DLD1 (cell line): ENCODE measurements at regions not wholly inside any gene's neighbourhood (a gene's known extent, or its start where the extent isn't known, plus 50 kb on each side); places are given as distances from the start of the nearest gene placed in this dataset.

Experiments
- in situ Hi-C: cut with HindIII; loops from 2 replicates; pipeline ENCODE4 v1.10.0; 2017; ENCODE audit warnings: low sequenced_read_pairs

DNA sequence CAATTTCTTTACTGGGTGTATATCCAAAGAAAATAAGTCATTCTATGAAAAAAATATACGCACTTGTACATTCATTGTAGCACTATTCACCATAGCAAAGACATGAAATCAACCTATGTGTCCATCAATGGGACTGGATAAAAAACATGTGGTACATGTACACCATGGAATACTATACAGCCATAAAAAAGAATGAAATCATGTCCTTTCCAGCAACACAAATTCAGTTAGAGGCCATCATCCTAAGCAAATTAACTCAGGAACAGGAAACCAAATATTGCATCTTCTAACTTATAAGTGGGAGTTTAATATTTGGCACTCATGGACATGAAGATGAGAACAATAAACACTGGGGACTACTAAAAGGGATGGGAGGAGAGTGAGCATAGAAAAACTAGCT lies 325.7 kb downstream of the TGFB2 start:
- in situ Hi-C loops, result no loop called here

DNA sequence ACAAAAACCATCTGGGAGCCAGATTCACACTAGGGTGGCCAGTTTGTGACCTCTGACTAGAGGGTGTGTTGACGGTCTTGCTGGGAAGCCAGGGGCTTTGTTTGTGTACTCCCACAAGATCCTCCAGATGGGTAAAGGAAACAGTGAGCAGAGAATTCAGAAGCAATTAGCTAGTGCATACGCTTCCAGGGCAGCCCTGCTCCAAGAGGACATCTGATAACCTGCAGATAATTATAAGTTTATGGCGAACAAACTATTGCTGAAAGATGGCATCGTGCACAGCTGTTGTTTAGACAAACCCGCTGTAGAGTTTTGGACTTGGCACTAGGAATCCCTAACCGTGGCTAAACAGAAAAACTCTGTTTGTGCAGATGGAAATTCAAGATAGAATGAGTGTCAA lies 326.4 kb downstream of the TGFB2 start:
- in situ Hi-C loops, result no loop called here

DNA sequence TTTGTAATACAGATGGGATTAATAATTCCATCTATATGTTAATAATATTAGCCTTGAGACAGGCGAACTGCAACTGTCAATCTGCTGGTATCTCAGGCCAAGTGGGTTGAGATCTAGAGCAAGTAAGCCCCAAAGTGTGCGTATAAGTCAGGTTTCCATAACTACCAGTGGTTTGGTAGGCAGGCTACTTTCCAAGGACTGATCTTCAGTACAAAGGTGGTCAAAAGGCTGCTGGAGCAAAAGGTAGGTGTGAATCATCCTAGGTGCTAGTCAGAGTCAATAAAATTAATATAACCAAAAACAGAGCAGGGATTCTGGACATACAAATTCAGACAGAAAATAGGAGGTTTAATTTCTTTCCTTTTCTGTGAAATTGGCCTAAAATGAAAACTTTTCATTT lies 328.0 kb downstream of the TGFB2 start:
- in situ Hi-C loops, result no loop called here

DNA sequence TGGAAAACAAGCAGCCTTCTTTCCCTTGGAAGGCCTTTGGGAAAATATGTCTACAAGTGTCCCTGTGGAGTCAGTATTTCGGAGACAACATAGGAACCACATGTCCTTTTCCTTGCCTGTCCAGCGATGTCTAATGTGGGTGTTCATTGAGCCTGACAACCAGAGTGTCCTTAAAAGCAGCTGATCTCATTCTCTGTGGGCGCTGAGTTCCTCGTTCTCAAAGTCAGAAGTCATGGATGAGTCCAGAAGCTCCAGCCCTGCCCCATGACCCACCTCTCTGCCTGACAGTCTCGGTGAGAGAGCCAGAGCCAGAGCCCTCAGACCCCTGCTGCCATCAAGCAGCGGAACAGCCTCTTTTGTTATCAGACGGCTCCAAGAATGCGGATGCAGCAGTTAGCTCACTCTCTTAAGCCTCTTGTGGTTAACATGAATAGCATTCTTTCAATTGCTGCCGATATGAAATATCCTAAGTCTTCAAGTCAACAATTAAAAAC lies 329.2 kb downstream of the TGFB2 start:
- in situ Hi-C loops, result no loop called here

DNA sequence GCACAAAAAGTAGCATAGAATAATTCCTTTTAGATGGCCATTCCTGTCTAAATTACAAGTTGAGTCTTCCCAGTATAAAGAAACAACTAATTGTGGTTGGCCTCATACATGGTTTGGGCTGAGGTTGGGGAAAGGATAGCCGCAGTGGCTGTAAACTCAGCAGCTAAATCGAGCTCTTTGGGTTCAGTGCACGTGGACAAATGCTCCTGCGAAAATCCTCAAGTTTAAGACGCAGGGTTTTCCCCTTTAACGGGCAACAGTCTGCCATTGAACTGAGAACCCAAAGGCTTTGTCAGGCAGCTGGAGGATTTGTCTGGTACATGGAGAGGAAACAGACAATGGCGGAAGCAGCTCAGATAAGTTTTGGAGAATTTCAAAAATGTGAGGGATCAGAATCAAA lies 331.9 kb downstream of the TGFB2 start:
- in situ Hi-C loops, result no loop called here

DNA sequence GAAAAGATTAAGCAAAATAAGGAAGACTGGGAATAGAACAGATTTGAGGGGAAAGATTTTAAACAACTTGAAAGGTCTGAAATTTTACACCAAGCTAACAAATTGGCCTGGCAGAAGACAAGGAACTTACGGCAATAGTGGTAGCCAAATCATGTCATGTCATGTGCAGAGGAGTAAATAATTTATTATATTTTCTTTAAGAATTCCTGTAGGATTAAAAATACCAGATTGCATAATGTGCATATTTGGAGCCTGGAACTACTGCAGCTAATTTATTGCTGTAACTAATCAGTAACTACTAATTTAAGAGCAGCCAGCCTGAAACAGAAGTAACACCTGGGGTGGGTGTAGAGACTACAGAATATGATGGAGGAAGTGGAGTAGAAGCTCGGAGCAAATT lies 334.3 kb downstream of the TGFB2 start:
- in situ Hi-C loops, result no loop called here

DNA sequence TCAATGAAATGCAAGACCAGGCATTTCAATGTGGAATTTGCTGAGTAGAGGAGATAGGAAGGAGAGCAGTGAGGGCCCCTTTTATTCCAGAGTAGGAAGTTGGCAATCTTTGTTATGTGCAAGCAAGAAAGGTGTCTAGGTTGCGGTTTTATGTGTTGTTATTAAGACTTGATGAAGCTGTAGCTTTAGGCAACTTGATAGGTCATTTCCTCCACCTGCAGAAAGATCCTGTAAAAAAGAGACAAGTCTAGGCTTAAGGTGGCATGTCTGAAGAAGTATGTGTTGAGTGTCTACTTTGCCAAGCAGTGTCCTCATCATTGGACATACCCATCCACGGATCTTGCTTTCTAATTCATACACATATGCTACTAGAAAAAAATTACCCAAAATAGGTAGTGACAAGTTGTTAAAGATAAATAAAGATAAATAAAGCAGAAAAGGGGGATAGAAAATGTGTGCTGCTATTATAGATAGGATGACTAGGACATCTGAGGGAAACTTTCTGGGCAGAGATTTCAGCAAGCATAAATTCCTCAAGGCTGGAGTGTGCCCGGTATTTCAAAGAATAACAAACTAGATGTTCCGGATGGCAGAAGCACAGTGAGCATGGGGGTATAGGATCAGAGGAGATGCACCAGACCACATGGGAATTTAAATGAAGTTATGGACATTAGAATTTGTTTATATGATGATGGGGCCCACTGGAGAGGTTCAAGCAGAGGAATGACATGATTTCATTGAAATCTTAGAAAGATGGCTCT lies 335.0 kb downstream of the TGFB2 start:
- in situ Hi-C loops, result no loop called here

DNA sequence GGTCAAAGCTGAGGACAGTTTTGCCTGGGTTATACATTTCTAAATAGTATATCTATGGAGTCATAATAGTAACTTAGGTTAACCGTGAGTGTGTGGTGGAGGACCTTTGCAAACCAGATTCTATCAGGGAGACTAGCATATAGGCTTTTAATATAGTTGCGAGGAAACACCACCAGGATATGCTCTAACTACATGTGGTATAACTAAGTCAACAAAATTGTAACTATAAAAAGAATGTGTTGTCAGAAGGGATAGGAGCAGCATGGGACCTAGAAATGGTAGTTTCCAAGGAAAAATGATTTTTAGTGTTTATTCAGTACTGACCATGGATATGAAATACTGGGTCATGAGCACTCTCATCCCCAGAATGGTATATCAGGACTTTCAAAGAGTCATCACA lies 338.1 kb downstream of the TGFB2 start:
- in situ Hi-C loops, result no loop called here

DNA sequence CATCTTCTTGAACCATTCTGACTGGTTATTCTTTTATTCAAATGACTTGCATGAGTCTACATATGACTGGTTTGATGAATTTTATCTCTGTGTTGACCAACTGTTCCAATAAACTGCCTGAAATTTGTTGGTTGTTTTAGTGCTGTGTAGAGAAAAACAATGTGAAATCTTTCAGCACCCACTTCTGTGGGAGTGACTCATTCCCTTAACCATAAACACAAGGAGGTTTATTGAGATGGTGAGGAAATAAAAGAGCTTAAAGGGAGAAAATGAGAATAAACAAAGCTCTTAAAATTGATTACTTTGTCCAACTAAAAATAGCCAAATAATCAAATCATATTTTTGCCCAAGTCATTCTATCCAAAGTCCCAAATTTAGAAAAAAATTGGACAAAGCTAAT lies 341.1 kb downstream of the TGFB2 start:
- in situ Hi-C loops, result no loop called here

DNA sequence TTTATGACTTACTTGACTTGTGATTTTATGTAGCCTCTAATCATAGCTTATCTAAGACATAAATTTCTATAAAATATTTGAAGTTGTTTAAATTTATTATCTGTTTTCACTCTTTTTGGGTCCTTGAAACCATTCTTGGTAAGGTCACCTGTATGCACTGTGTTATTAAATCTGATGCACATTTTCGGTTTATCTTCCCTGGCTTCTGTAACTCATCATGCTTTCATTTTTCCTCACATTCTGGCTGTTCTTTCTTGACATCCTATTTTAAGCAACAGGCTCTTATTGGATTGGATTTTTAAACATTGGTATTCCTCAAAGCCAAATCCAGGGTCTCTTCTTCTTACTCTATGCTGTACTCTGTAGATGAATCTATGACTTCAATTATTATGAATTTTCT lies 341.6 kb downstream of the TGFB2 start:
- in situ Hi-C loops, result no loop called here

DNA sequence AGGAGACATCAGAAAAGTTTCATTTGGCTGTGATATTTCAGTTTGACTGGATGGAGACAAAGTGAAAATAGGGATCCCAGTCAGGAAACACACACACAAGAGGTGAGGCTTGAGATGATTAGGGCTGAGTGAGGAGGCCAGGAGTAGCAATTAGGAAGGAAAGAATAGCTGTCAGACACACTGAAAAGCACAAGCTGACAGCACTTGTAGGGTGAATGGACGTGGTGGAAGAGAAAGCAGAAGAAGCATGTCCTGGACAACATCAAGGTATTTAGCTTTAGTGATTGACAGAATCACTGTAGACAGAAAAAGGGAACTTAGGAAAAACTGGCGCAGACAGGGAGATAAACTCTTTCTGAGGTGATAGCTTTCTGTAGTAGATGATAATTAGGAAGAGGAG lies 347.7 kb downstream of the TGFB2 start:
- in situ Hi-C loops, result no loop called here

DNA sequence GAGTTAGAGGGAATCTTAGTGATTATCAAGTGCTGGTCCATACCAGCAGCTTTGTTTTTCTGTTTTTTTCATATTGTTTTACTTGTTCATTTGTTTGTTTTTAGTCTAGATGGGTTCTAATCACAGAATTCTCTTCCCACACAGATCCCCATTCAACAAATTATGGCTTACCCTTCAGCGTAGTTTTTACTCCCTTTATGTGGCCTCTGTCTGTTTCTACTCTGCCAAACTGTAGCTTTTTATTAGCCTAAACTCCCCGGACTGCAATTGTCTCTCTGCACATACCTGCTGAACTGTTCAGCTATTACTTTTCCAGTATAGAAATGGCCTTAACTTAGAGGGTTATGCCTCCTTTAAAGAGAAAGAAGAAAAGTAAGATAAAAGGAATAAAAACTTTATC lies 348.5 kb downstream of the TGFB2 start:
- in situ Hi-C loops, result no loop called here

DNA sequence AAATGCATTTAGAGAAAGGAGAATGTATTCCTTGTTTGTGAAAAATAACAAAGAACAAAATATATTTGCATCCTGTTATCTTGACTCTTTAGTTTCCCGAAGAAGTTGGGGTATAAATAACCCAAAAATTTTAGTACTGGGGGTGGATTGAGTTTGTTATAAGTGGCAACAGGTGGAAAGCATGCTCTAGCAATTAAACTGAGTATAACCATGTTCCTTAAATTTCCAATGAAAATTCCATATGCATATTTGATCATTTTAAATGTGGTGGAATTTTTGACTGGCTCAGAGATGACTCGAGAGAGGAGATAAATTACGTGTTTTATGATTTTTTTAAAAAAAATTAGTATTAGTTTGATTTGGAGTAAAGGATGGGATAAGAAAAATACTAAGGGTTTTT lies 348.9 kb downstream of the TGFB2 start:
- in situ Hi-C loops, result no loop called here

DNA sequence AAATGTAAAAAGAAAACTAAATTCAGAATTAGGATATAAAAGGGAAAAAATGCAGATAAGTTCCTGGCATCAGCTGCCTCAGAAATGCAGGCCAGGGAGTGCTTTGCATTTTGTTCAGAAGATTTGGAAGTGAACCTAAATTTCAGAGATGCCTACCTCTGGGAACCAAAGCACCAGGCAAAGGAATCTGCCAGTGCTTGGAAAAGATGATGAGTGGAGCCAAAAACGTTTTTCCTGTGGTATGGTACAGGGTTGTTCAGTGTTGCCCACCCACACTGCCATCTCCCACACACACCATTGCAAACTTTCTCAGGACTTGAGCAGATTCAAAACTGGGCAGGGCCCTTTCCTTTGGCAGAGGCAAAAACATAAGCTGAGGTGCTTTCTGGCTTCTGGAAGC lies 349.5 kb downstream of the TGFB2 start:
- in situ Hi-C loops, result no loop called here

DNA sequence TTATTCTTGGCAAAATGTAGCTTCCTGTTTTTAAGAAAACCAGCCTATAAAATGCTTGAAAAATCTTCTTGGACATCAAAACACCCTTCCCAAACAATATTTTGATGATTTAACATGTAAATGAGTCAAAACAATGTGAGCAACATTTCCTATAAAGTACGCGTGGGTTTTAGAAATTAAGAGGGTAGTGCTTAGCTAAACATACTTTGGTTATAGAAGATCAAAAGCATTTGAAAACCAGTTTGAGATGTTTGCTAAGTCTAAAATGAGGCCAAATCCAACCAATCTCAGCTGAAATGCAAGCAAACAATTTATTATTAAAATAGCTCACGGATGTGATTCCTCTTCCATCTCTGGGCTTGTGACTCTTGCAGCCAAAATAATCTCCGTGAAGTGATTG lies 350.4 kb downstream of the TGFB2 start:
- in situ Hi-C loops, result no loop called here

DNA sequence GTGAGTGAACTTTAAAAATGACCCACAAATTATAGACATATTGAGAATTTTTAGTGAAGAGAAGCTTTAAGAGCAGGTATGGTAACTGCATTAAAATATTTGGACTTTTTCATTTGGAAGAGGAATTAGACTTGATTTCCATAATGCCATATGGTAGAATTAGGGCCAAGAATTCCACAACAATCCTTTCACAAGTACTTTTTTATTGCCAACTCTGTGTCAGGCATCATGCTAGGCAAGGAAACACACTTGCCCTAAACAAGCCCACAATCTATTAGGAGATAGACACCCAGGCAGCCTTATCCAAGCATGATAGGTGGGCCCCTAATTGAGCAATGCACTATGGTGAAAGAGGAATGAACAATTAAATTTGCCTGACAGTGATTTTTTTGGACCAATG lies 353.0 kb downstream of the TGFB2 start:
- in situ Hi-C loops, result no loop called here

DNA sequence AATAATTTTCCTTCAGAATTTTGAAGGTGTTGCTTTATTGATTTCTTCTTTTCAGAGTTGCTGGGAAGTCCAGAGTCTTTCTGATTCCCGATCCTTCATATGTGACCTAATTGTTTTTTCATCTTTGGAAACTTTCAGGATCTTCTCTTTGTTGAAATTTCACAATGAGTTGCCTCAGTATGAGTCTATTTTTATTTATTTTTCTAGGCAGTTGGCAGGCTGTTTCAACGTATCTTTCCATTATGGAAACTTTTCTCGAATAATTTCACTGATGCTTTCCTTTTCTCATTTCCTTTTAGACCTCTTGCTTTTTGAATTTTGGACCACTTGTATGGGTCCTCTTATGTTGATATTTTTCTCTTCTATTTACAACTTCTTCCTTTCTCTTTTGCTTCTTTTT lies 354.3 kb downstream of the TGFB2 start:
- in situ Hi-C loops, result no loop called here

DNA sequence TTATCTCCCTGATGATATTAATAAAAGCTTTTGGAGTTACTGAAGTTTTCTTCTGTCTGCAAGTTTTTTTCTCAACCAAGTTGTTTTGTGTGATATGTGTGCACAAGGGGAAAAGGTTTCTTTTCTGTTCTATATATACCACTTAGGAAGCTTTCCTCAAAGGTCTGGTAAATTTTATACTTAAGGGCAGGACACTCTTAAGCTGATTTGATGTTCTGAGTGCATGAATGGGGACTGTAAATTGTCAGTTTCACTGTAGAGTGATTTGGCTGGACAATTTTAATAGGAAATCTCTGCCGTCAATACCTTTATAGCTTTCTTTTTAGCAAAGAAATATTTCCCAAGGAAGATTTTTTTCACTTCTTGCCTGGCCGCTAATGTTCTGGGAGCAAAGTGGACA lies 354.7 kb downstream of the TGFB2 start:
- in situ Hi-C loops, result no loop called here

DNA sequence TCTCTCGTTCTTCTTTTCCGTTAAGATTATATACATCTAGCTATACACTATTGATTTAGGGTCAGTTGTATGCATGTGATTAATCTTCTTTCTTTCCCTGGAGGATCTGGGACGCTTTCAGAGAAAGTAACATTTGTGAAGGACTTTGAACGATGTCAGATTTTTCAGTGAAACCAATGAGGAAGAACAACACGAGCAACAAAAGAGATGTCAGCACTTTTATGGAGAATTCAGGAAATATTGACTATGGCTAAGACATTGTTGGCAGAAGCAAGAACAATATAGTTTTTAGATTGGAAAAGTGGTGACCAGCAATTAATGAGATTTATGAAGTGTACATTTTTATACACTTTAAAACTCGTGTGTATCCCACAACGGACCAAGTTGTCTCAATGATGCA lies 355.5 kb downstream of the TGFB2 start:
- in situ Hi-C loops, result no loop called here

DNA sequence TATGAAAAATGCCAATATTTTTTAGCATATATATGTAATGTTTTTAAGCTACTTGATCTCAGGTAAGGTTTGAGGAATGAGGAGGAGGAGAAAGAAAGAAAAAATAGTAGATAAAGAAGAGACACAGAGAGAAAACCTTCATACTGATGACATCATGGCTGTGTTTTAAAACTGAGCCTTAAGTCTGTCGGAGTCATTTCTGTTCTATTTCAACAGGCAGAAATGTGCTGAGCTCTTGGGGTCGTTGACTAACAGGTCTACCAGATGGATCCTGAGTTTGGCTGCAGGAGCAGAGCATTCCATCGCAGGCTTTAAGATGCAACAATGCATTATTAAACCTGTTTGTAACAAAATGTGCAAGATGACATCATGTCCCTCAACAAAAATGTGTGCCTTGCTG lies 356.0 kb downstream of the TGFB2 start:
- in situ Hi-C loops, result no loop called here

DNA sequence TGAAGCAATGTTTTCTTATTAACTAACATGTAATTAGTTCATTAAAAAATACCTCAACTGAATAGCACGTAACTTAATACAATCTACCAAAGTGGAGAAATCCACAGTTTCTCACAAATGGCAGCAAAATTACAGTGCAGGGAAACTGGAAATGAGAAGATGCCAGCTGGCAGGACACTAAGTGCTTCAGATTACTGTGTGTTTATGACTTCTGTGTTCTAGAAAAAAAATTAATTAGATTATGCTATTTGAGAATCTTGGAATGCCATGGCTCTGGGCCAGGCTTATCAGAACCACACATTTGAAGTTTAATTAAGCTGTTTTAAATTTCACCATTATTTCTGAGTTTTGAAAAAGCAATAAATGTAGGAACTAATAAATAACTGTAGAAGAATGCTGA lies 357.6 kb downstream of the TGFB2 start:
- in situ Hi-C loops, result no loop called here

DNA sequence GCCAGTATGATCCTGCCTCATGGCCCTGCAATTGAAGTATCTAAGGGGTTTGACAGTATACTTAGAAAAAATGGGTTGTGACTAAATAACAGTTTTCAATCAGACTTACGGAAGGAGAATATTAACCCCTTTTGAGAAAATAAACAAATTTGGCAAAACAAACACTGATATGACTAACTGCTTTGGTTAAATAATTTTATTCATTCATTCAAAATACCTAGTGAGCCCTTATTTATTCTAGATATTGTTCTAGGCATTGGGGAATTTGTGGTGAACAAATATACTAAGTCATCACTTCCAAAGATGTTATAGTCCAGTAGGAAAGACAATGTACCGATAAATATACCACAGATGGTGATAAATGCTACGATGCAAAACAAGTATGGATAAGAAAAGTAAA lies 358.7 kb downstream of the TGFB2 start:
- in situ Hi-C loops, result no loop called here

DNA sequence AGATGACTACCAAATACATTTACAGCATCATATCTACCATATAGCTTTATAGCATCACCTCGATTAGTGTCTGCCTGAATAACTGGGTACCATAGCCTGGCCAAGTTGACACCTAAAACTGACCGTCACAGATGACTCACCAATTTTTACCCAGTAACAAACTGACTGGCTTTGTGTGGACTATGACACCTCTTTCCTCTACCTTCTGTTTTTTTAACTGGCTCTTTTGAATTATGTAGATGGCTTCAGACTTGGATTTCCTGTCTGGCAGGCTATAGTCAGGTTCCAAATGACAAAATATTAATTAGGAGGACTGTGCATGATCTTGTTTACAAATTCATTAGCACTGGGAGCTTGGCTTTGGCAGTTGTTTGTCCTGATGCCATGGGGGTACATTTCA lies 360.3 kb downstream of the TGFB2 start:
- in situ Hi-C loops, result no loop called here
